OCI-LY1 (cell line): ENCODE measurements at regions not wholly inside any gene's neighbourhood (a gene's known extent, or its start where the extent isn't known, plus 50 kb on each side); places are given as distances from the start of the nearest gene placed in this dataset.

Experiments
- CTCF ChIP-seq: fragments of 200-600 bp; sonication (generic), shearing (Covaris generic); IDR thresholded peaks from 2 replicates; pipeline ENCODE4 v1.5.1; 2017; ENCODE audit warnings: mild to moderate bottlenecking, antibody characterized with exemption, low read length, moderate library complexity, mixed read lengths
- EZH2 ChIP-seq: fragments of 200-600 bp; sonication (generic), shearing (Covaris generic); IDR thresholded peaks from 2 replicates; pipeline ENCODE4 v1.8.0; 2017; ENCODE audit warnings: borderline replicate concordance, mixed run types, mild to moderate bottlenecking, antibody characterized with exemption, low read length, moderate library complexity, mixed read lengths

GRCh38 chr5:89724379-89725095, 685.0 kb downstream of the CETN3 start:
- TF ChIP-seq CTCF (no peak), EZH2 (no peak)
